ENCODE measurements at regions not wholly inside any gene's neighbourhood (a gene's known extent, or its start where the extent isn't known, plus 50 kb on each side); places are given as distances from the start of the nearest gene placed in this dataset.

DNA sequence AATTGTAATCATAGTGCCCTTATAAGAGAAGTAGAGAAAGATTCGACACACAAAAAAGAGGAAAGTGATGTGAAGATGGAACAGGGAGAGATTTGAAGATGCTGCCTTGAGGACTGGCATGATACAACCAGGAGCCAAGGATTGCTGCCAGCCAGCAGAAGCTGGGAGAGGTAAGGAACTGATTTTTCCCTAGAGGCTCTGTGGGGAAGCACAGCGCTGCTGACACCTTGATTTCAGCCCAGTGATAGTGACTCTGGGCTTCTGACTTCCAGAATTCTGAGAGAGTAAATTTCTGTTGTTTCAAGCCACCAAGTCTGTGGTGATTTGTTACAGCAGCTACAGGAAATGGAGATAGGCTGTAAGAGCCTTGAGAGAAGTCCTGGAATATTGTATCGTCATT lies 98.2 kb downstream of the RAB11FIP2 start:
- TF ChIP-seq RAD21 (IDR thresholded peaks at IDR 0.05; ENCODE audit: low read depth) = no peak
- no peak for TF ChIP-seq SRF (IDR thresholded peaks at IDR 0.05; ENCODE audit: low read depth)
- no peak for TF ChIP-seq EZH2phosphoT487 (IDR thresholded peaks at IDR 0.05; ENCODE audit: borderline replicate concordance)
- TF ChIP-seq, protein P1, sequence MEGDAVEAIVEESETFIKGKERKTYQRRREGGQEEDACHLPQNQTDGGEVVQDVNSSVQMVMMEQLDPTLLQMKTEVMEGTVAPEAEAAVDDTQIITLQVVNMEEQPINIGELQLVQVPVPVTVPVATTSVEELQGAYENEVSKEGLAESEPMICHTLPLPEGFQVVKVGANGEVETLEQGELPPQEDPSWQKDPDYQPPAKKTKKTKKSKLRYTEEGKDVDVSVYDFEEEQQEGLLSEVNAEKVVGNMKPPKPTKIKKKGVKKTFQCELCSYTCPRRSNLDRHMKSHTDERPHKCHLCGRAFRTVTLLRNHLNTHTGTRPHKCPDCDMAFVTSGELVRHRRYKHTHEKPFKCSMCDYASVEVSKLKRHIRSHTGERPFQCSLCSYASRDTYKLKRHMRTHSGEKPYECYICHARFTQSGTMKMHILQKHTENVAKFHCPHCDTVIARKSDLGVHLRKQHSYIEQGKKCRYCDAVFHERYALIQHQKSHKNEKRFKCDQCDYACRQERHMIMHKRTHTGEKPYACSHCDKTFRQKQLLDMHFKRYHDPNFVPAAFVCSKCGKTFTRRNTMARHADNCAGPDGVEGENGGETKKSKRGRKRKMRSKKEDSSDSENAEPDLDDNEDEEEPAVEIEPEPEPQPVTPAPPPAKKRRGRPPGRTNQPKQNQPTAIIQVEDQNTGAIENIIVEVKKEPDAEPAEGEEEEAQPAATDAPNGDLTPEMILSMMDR (IDR thresholded peaks at IDR 0.05 in 2 of 3, conservative IDR thresholded peaks at IDR 0.05 in 1 of 3; ENCODE audit: borderline replicate concordance in 1 of 3, insufficient read depth in 1 of 3, low read depth in 2 of 3, low read length in 2 of 3) = peak in 2 of 3 experiments; percentile 36 to 42; a peak in 4 of 6 replicates
- no peak for TF ChIP-seq POLR2AphosphoS5 (IDR thresholded peaks at IDR 0.05; ENCODE audit: low read depth, low read length)
- no peak for TF ChIP-seq YY1 (IDR thresholded peaks at IDR 0.05; ENCODE audit: extremely low read depth, insufficient replicate concordance, low read depth, low read length)
- no peak for TF ChIP-seq REST (IDR thresholded peaks at IDR 0.05; ENCODE audit: low read depth)
